GM19239 (cell line): ENCODE measurements at regions not wholly inside any gene's neighbourhood (a gene's known extent, or its start where the extent isn't known, plus 50 kb on each side); places are given as distances from the start of the nearest gene placed in this dataset.
"Not testable (repeated sequence)": the region's sequence is repeated elsewhere in the genome, so short reads cannot be mapped to it uniquely, and the experiment has no call there.

Experiments used
- DNase-seq: peaks from one replicate; pipeline ENCODE4 v3.0.0; 2011; ENCODE audit warnings: low spot score; ENCODE audit not compliant: insufficient read length
- FAIRE-seq: peaks from 2 replicates; lab custom pipeline; 2011; peaks lifted over from hg19 to GRCh38; lab: Jason Lieb, UNC

GRCh38 chr12:25424211-25424731 is 128.8 kb downstream of the LMNTD1 start:
- DNase-seq, result no peak
- FAIRE-seq, result no peak

GRCh38 chr12:25423355-25424050 is 129.6 kb downstream of the LMNTD1 start:
- DNase-seq (no peak), FAIRE-seq (no peak)

GRCh38 chr12:25422241-25422640 is 130.8 kb downstream of the LMNTD1 start:
- FAIRE-seq, result no peak
- no peak for DNase-seq

GRCh38 chr12:25421651-25422167 is 131.4 kb downstream of the LMNTD1 start:
- DNase-seq (no peak), FAIRE-seq (no peak)

- DNase-seq (no peak), FAIRE-seq (no peak)
Measured at GRCh38 chr12:25420116-25420515, 133.0 kb downstream of the LMNTD1 start.

GRCh38 chr12:25419595-25419994 is 133.5 kb downstream of the LMNTD1 start:
- peak; percentile 18 for FAIRE-seq
- no peak for DNase-seq

- no peak for DNase-seq
- no peak for FAIRE-seq
Measured at GRCh38 chr12:25417071-25417470, 136.0 kb downstream of the LMNTD1 start.

- DNase-seq, result no peak
- FAIRE-seq, result no peak
Measured at GRCh38 chr12:25416516-25416915, 136.6 kb downstream of the LMNTD1 start.

GRCh38 chr12:25415004-25415403 is 138.1 kb downstream of the LMNTD1 start:
- FAIRE-seq, result no peak
- DNase-seq, result no peak

GRCh38 chr12:25412735-25413134 is 140.3 kb downstream of the LMNTD1 start:
- FAIRE-seq, result no peak
- no peak for DNase-seq

- FAIRE-seq, result no peak
- no peak for DNase-seq
Measured at GRCh38 chr12:25404955-25405354, 148.1 kb downstream of the LMNTD1 start.

GRCh38 chr12:25401547-25402345 is 151.0 kb upstream of the KRAS start:
- FAIRE-seq, result no peak

GRCh38 chr12:25397001-25397400 is 146.3 kb upstream of the KRAS start:
- DNase-seq (no peak), FAIRE-seq (no peak)

More at GRCh38 chr12:25401547-25402345, 151.0 kb upstream of the KRAS start:
- no peak for DNase-seq

- FAIRE-seq, result no peak
- no peak for DNase-seq
Measured at GRCh38 chr12:25395227-25395626, 144.5 kb upstream of the KRAS start.

- FAIRE-seq, DNase-seq: not testable (repeated sequence)
Measured at GRCh38 chr12:25394775-25395174, 144.0 kb upstream of the KRAS start.

- no peak for DNase-seq
- FAIRE-seq, result no peak
Measured at GRCh38 chr12:25394025-25394424, 143.3 kb upstream of the KRAS start.

GRCh38 chr12:25391346-25391745 is 140.6 kb upstream of the KRAS start:
- not testable (repeated sequence) for FAIRE-seq, DNase-seq

GRCh38 chr12:25388183-25388582 is 137.5 kb upstream of the KRAS start:
- FAIRE-seq, result peak; percentile 58
- DNase-seq, result peak; percentile 26

- no peak for FAIRE-seq
- no peak for DNase-seq
Measured at GRCh38 chr12:25387732-25388050, 137.0 kb upstream of the KRAS start.

GRCh38 chr12:25386831-25387731 is 136.4 kb upstream of the KRAS start:
- DNase-seq, result peak; percentile 62
- peak; percentile 85 for FAIRE-seq
